ENCODE measurements at regions not wholly inside any gene's neighbourhood (a gene's known extent, or its start where the extent isn't known, plus 50 kb on each side); places are given as distances from the start of the nearest gene placed in this dataset.

DNA sequence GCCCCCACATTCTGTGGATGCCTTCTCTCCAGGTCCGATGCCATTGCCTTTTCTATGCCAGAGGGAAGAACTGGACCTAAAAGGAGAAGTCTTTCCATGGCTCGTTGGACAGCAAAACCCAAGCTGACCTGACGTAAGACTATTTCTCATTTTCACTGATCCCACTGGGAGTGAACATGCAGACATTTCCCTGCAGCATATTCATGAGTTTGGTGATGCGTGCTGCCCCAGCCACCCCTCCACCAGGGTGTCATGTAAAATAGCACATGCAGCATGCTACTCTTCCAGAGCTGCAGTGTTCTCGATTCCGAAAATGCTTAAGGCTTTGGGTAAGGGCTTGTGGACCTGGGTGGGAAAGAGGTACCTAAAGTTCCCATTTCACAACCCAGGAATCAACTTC, 221.2 kb downstream of the UXS1 start:
- Histone ChIP-seq H2AK9ac (replicated peaks; ENCODE audit: low read depth, low read length, poor library complexity) (no peak overlapping the region), H3K79me1 (ENCODE audit: low read depth in 1 of 2, low read length in 2 of 2) (no peaks in the 10 kb centered on the region), H3K18ac (ENCODE audit: low read depth, low read length) (no peak overlapping the region), H2BK120ac (ENCODE audit: low read depth, low read length) (no peak overlapping the region), H4K20me1 (ENCODE audit: insufficient read depth, low read length) (no peaks in the 10 kb centered on the region), H4K8ac (ENCODE audit: low read depth in 2 of 2, low read length in 2 of 2) (no peak overlapping the region), H2AK5ac (ENCODE audit: low read depth, low read length) (no peak overlapping the region), H4K91ac (ENCODE audit: insufficient read depth, low read depth, low read length) (no peak overlapping the region), H3K9ac (ENCODE audit: low read depth, low read length) (no peak overlapping the region), H3K4me2 (ENCODE audit: low read depth, low read length) (no peak overlapping the region), H3K27ac (ENCODE audit: insufficient read depth, low read length) (no peak overlapping the region), H3K27me3 (ENCODE audit: control insufficient read depth, insufficient read depth, low read length) (peaks cover 17% of the 10 kb centered on the region), H3K4ac (ENCODE audit: low read depth, low read length) (no peak overlapping the region), H2BK5ac (ENCODE audit: low read depth, low read length, poor library complexity, severe bottlenecking) (no peak overlapping the region), H3K23ac (ENCODE audit: low read depth, low read length) (no peak overlapping the region), H2BK15ac (ENCODE audit: low read depth, low read length) (no peak overlapping the region), H2AFZ (replicated peaks; ENCODE audit: low read length, poor library complexity) (no peak overlapping the region), H3K36me3 (ENCODE audit: control insufficient read depth, insufficient read depth, low read length) (no peaks in the 10 kb centered on the region), H2BK20ac (ENCODE audit: low read depth, low read length) (no peak overlapping the region), H3K9me3 (ENCODE audit: control insufficient read depth, insufficient read depth, low read length) (peaks cover 23% of the 10 kb centered on the region), H3K14ac (replicated peaks; ENCODE audit: low read depth, low read length) (no peak overlapping the region), H3K9me1 (ENCODE audit: insufficient read depth, low read length) (no peaks in the 10 kb centered on the region), H3K4me1 (ENCODE audit: control insufficient read depth, insufficient read depth, low read length) (no peaks in the 10 kb centered on the region; the same call in 1 of the 2 replicates), H4K5ac (ENCODE audit: low read depth, low read length) (no peak overlapping the region), H3K4me3 (ENCODE audit: insufficient read depth, low read depth, low read length) (no peak overlapping the region), H3K56ac (ENCODE audit: extremely low read depth, insufficient read depth, low read length) (no peak overlapping the region)
- DNase-seq, result no peak
- TF ChIP-seq BHLHE40 (IDR thresholded peaks at IDR 0.05; ENCODE audit: low read depth, low read length) (no peak), MXI1 (IDR thresholded peaks at IDR 0.05; ENCODE audit: borderline replicate concordance, low read depth, low read length) (no peak), SMC3 (IDR thresholded peaks at IDR 0.05; ENCODE audit: low read depth, low read length) (no peak), CHD1 (IDR thresholded peaks at IDR 0.05; ENCODE audit: low read depth, low read length) (no peak), MAZ (IDR thresholded peaks at IDR 0.05; ENCODE audit: borderline replicate concordance, low read depth, low read length) (no peak), RFX5 (IDR thresholded peaks at IDR 0.05; ENCODE audit: low read depth, low read length) (no peak)
- intact Hi-C loops (cut with micrococcal nuclease) (loop anchor here (10.0 kb wide), 1 partner anchor 228 kb away; the partner anchor contains the start of gene NCK2), in situ Hi-C loops (cut with MboI; ENCODE audit: low sequenced_read_pairs) (no loop called here), dilution Hi-C loops (cut with HindIII; ENCODE audit: low sequenced_read_pairs, unreplicated experiment) (no loop called here)
- CTCF ChIA-PET, result no interaction called here
- POLR2A ChIA-PET (ENCODE audit: unreplicated experiment), result no interaction called here
- no peak for ATAC-seq (ENCODE audit: low read depth)
- BruUV-seq (replicated peaks), result no TSS peak
- 53% methylated on average over 2 of the region's 6 CpGs; no CpG with 5 or more reads in 1 of the 2 experiments for WGBS, 2 experiments (ENCODE audit: extremely low coverage in 2 of 2, insufficient read length in 1 of 2)
